Hematopoietic multipotent progenitor cell treated with erythropoietin and hydrocortisone succinate and interleukin-3 and kit ligand, for 17 days (in vitro differentiated cells): ENCODE measurements at regions not wholly inside any gene's neighbourhood (a gene's known extent, or its start where the extent isn't known, plus 50 kb on each side); places are given as distances from the start of the nearest gene placed in this dataset.
A peak's percentile ranks its signal among the peaks of the same experiment; 100 is the strongest.
"Not testable (repeated sequence)": the region's sequence is repeated elsewhere in the genome, so short reads cannot be mapped to it uniquely, and the experiment has no call there.

ENCODE experiments used
- DNase-seq: peaks from one replicate; pipeline ENCODE4 v3.0.0-alpha.2; 2015; ENCODE audit warnings: low spot score

DNA sequence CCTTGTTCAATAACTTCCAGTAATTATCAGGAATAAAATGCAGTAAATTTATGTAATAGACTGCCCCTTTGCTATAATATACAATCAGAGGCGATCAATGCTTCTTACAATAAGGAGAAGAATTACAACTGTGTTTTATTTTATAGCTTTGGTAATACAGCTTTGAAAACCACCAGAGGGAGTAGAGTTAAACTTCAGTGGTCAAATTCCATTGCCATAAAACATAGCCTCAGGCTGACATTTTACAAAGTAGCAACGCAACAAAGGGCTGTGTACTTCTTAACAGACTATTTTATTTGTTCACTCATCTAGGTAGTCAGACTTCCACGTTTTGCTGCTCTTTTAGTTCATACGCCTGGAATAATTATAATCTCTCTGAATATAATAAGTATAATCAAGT, 58.5 kb downstream of the TEX13C start:
- no peak for DNase-seq

DNA sequence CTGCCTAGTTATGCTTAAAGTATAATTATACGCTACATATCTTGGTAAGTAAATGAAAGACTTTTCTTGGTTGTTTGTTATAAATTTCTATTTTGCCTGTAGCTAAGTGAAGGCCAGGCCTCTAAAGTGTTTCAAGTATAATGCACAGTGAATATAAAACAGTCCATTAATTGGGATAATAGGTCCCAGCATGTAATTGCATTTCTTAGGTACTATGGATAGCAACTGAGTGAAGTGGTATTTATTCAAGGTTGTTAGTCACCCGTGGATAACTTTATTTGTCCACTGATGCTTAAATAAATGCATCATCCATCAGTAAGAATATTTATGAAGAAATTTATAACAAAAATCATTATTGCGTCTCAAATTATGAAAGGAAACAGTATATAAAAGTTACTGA, 59.1 kb downstream of the TEX13C start:
- no peak for DNase-seq

DNA sequence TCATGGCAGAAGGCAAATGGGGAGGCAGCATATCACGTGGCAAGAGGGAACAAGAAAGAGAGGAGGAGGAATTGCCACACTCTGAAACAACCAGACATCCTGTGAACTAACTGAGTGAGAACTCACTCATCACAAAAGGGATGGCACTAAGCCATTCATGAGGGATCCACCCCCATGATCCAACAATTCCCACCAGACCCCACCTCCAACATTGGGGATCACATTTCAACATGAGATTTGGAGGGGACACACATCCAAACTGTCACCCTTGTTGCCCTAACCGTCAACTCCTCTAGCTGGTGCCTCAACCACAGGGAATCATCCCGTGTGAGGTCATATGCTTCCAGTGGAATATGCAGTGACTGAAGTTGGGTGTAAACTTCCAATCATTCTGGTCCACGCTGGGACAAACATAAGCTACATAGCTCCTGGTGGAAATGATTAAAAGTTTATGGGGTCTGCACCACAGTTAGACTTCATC, 62.5 kb downstream of the TEX13C start:
- DNase-seq: no peak

DNA sequence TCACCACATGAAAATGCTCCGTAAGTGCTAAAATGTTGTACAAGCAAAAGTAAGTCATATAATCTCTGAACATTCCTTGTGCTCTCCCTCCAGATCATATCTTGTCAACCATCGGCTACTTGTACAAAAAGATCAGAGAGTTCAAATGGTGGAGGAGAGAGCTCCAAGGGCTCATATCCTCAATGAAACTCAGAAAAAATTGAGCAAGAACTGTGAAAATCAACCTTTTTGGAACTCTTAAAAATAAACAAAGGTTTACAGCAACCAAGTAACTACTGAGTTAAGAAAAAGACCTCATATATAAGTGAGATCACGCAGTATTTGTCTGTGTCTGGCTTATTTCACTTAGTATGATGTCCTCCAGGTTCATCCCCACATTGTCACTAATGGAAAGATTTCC, 63.2 kb downstream of the TEX13C start:
- no peak for DNase-seq

DNA sequence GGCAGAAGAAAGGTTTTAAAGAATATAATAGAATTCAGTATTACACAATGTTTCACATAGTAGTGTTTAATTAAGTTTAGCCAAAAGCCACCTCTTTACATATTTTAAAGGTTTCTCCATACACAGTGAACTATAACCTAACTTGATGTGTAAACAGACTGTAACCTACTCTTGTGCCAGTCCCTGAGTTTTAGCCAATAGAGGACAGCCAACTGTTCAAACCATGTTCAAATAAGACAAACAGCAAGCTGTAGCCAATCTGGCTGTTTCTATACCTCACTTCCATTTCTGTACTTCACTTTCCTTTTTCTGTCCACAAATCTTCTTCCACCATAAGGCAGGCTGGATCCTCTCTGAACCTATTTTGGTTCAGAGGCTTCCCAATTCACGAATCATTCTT, 65.2 kb downstream of the TEX13C start:
- DNase-seq: no peak

DNA sequence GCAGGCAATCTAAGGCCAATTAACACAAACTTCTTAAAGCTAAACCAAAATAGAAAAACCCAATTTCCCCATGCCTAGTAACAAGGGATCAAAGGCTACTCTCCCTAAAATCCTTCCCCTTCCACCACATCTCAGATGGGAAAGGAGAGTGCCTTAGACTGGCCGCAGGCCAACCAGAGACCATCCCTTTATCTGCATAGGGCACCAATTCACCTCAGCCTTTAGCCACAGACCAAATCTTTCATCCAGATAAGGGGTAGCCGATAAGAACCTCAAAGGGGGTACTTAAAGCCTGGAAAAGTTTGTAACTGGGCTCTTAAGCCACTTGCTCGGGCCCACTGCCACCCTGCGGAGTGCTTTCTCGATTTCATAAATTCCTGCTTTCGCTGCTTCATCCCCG, 68.3 kb downstream of the TEX13C start:
- DNase-seq: no peak

DNA sequence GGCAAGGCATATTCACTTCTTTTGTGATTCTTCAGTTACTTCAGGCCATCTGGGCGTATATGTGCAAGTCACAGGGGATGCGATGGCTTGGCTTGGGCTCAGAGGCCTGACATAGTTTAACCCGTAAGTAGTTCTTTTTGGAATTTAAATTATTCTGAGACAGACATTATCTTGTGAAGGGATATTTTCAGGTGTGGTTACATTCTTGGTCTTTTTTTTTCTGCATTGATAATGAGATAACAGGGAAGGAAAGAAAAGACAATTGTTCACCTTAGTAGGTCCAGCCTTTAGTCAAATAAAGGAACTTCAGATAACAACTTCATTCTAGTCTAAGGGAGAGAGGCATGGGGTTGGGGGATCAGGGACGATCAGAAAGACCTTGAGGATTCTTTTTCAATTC, 74.8 kb downstream of the TEX13C start:
- no peak for DNase-seq

DNA sequence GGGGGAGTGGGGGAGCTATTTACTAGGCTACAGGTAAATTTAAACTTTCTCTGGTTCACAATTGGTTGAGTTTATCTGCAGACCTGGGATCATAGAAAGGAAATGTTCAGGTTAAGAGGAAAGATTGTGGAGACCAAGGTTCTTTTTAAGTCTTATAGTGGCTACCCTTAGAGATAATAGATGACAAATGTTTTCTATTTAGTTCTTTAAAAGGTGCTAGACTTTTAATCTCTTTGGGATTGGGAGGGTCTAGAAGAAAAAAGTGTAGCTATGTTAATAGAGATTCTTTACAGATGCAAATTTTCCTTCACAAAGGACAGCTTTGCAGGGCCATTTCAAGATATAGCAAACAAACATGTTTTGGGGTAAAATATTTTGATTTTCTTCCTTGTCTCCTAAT, 76.0 kb downstream of the TEX13C start:
- no peak for DNase-seq

DNA sequence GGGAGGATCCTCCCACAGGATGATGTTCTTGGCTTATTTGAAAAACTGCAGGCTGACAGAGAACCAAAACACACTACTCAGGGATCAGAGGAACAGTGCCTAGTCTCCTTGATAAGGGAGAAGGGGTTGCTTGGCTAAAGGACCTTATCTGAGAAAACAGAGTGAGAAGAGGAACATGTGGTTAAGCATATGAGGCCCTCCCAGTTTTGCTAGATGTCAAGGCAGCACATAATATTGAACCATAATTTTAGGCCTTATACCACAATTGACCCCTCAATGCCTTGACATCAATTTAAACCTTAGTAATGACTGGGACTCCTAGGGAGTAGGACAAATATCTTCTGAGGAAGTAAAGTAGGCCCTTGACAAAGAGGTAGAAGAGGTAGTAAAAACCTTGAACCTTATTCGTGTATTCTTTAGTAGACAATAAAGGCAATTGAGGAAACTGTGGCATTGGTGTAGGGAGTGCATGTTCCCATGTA, 79.3 kb downstream of the TEX13C start:
- peak; percentile 5 for DNase-seq

DNA sequence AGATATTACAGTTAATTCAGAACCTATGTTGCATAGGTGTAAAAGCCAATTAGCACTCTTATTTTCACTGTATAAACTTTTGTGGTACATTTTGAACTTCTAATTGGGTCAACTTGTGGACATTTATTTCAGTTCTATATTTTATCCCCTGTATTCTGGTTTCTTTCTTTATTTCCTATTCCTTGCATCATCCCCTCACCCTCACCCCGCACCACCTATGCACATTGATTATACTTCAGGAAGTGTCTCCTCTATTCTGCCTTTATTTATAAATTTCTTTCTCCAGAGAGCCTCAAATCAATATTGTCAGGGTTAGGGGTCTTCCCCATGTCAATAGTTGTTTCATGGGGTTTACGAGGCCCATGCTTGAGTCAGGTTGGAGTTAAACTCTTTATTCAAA, 83.1 kb downstream of the TEX13C start:
- no peak for DNase-seq

DNA sequence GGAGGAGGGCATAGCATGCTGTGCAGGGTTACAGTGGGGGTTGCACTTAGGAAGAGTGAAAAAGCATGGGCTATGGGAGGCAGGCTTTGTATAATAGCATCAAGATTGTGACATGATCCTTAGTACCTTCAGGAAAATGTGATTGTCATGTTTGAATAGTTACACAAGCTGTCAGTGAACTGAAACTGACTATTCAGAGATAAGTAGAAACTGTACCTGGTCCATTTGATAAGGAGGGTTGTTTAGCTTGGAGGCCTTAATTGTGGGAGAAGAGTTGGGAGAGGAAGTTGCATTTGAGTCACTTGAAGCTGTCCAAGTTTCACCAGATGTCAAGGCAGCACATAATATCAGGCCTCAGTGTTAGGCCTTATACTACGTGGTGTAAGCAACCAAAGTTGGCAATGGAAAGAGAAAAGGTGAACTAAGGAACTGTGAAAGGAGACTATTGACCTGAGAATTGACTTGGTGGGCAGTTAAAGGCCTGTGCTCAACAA, 85.0 kb downstream of the TEX13C start:
- peak; percentile 3 for DNase-seq

DNA sequence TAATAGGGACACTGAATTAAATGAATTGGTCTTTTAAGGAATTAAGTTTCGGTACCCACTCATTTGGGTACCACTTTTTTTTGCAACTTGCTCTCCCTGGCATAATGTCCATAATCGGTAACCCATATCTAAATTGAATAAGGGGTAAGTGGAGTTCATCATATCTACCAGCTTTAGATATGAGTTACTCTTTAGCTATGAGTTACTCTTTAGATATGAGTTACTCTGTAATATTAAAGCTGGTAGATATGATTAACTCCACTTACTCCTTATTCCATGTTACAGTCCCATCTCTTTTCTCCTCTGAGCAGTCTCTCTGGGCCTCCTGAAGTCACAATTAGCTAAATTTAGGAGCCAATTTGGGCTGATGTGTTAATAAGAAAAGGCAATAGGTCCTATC, 85.7 kb downstream of the TEX13C start:
- no peak for DNase-seq

DNA sequence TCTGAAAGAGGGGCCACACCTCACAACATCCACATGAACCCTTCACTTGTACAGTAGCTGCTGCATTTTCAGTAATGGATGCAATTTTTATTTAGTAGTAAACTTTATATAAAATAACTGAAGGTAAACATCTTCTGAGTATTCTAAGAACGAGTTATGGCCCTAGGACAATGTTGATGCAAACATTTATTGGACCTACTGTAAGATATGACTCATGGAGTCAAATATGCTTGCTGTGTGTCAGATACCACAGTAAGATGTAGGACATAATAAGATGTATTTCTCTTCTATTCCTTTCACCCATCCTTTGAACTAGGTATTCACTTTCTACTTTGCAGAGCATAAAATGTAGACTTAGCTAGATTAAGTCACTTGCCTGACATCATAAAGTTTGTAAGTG, 87.6 kb downstream of the TEX13C start:
- no peak for DNase-seq

DNA sequence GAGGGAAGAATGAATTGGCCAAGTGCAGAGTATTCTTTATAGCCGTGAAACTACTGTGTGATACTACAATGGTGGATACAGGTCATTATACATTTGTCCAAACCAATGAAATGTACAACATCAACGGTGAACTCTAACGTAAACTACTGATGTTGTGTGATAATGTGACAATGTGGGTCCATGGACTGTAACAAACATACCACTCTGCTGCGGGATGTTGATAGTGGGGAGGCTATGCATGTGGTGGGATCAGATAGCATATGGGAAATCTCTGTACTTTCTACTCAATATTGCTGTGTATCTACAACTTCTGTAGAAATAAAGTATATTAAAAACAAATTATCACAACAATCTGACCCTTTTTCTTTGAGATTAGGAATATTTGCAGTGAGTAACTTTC, 101.1 kb downstream of the TEX13C start:
- DNase-seq: no peak

DNA sequence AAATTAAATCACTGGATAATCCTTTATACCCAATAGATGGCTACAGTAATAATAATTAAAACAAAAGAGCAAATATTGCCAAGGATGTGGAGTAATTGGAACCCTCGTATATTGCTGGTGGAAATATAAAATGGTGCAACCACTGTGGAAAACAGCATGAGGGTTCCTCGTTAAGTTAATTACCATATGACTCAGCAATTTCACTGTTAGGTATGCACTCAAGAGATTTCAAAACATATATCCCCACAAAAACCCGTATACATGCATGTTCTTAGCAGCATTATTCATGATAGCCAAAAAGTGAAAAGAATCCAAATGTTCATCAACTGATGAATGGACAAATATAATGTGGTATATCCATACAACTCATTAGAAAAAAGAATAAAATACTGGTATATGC, 103.3 kb downstream of the TEX13C start:
- no peak for DNase-seq

DNA sequence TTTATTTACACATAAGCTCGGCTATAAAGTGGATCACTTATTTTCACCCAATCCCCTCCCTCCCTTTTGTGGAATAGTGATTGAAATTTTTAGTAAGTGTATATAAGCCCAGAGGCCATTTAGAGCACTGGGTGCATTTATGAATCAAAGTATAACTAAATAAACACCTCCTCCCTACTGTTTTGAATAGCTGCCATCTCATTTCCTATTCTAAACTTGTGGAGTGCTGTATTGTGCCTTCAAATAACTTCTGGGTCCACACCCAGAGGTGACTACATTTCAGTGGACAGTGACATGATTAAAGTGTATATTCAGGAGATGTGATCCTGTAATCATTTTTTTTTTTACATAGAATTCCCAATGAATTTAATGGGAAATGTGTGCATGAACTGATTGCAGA, 104.9 kb downstream of the TEX13C start:
- no peak for DNase-seq

DNA sequence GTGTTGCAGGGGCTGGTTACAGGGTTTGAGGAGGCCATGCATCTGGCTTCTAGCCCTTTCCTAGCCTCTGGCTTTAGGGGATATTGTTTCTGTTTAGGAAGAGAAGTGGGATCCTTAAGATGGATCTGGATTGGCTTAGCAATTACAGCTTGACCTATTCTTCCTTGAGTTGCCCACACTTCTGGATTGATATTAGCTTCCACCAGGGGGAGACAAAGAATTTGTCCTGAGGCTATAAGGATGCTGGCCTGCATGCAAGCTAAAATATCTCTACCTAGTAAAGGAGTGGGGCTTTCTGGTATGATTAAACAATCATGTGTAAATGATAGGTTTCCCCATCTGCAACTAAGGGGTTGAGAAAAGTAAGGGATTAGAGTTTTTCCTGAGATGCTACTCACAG, 117.2 kb downstream of the TEX13C start:
- no peak for DNase-seq

DNA sequence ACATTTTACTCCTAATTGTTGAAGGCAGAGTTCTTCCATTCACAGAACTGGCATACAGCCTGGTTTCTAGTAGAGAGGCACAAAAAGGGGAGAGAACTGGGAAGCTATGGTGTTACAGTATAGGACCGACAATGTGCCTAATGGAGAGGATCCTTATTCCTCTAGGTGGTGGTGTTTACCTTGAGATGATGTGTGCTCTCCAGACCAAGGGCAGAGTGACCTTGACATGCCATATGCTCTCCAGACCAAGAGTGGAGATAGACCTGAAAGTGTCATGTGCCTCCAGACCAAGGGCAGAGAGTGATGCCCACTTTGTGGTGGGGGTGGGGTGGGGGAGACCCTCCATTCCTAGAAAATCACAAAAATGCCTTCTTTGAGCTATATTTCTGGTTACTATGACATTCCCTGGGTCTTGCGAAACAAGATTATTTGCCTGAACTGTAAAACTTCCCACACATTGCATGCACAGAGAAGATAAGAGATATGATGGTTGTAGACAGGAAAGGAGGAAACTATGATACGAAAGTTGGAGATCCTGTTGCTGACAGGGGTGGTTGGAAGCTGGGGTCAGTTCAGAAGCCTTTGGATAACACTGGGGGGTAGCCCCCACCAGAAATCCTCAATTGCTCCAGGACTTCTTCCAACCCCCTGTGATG, 119.7 kb downstream of the TEX13C start:
- no peak for DNase-seq

DNA sequence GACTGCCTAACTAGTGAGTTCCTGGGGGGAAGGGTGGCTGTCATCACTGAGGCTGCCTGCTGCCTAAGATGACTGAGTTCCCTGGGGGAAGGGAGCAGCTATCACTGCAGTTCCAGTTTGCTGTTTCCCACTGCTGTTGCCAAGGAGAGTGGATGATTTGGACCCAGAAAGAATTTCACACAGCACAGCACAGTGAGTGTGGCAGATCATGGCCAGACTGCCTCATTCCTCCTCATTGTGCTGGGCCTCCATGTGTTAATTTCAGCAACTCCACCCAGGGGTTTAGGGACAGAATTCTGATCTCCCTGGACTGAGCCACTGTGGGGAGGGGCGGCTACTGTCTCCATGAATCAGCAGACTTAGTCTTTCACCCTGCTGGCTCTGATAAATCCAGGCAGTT, 125.0 kb downstream of the TEX13C start:
- no peak for DNase-seq

DNA sequence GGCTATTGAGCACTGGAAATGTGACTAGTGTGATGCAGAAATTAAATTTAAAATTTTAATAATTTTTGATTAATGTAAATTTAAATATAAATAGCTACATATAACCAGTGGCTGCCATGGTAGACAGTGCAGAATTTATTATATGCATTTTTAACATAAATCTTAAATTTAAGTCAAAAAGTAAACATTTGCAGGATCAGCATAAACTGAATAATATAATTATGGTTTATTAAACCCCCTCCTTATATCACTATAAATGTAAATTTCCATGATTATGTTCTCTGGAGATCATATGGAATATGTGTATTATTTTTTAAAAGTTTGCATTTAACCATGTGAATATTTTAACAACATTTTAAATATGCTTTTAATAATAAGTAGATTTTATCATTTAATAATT, 155.8 kb downstream of the TEX13C start:
- no peak for DNase-seq

DNA sequence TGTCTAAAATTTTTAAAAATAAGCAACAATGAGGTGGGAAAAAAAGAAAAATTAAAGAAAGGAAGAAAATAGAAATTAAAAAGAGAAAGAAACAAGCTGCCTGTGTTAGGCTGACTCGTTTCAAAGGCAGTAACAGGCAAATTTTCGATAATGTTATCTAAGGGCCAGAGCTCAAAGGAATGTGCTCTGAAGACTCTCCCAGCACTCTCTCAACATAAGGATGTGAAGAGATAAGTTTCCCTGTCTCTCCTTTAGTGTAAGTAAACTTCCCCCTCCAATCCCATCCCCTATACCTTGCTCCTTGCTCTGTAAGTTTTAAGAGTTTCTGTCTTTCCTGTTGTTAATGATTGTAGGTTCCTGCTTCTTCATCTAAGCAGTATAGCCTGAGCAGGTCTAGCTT, 172.8 kb downstream of the TEX13C start:
- DNase-seq: no peak

DNA sequence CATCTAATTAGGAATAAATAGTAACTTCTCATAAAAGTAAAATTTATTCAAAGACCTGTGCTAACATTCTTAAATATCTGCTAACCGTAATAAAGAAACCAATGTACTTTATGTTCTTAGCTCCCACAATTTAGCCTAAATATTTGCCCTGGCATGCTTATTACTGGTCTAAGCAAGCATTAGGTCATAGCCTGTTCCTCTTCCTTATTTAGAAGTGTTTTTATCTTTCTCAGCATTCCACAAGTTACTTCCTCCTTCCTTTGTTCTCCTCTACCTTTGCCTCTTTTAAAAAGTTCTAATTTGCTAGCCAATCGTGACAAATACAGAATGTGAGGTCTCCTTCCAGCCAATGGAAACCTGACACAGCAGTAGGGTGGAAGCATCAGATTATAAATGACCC, 173.3 kb downstream of the TEX13C start:
- not testable (repeated sequence) for DNase-seq

DNA sequence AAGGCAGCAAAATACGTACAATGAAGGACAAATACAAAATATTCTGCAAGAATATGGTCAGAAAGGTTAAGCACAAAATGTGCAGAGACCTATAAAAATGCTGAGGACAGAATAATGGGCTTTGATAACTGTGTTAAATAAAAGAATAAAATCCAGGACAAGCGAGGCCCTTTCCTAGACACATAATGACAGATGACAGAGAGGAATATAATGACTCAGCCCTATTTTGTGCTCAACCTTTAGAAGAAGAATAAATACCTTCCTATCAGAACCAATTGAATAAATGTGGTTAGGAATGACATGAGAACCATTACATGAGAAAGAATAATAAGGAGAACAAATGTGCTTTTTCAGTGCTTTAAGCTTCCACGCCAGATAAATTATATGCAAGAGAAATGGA, 178.0 kb downstream of the TEX13C start:
- DNase-seq: no peak

DNA sequence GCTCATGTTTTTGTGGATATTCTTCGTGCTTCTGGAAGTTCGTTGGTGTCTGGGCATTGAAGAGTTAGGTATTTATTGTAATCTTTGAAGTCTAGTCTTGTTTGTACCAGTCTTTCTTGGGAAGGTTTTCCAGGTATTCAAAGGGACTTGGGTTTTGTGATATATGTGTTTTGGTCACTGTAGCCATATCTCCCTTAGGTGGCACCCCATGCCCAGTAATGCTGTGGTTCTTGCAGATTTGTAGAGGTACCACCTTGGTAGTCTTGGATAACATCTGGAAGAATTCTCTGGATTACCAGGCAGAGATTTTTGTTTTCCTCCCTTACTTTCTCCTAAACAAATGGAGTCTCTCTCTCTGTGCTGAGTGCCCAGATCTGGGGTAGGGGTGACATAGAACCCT, 184.1 kb downstream of the TEX13C start:
- no peak for DNase-seq
